ENCODE measurements at regions not wholly inside any gene's neighbourhood (a gene's known extent, or its start where the extent isn't known, plus 50 kb on each side); places are given as distances from the start of the nearest gene placed in this dataset.

DNA sequence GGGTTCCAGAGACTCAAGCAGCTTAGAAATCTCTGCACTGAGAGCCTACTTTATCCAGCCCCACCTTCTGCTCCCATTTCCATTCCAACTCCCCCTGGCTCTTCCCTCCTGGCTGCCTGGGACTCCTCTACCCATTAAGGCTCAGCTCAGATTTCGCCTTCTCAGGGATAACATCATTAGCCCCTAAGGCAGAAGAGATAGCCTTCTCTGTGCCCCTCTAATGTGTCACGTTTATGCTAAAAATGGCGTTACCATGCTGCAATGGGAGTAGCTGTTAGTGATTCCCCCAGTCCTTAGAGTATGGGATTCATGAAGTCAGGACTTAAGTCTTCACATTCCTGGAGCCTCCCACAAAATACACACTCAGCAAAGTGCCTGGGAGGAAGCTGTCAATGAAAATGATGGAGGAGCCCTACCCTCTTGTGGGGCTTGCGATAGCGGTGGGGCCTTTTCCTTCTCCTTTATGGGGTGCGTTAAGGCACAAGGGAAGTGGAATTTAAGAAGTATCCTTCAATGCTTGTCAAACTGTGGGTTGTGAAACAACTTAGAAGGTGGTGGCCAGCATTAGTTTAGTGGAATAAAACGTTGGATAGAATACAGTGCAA is 144.7 kb upstream of the COPS8 start:
- no peak overlapping the region for H3K4me2 ChIP-seq (ENCODE audit: low read length)
- TF ChIP-seq, protein P1, sequence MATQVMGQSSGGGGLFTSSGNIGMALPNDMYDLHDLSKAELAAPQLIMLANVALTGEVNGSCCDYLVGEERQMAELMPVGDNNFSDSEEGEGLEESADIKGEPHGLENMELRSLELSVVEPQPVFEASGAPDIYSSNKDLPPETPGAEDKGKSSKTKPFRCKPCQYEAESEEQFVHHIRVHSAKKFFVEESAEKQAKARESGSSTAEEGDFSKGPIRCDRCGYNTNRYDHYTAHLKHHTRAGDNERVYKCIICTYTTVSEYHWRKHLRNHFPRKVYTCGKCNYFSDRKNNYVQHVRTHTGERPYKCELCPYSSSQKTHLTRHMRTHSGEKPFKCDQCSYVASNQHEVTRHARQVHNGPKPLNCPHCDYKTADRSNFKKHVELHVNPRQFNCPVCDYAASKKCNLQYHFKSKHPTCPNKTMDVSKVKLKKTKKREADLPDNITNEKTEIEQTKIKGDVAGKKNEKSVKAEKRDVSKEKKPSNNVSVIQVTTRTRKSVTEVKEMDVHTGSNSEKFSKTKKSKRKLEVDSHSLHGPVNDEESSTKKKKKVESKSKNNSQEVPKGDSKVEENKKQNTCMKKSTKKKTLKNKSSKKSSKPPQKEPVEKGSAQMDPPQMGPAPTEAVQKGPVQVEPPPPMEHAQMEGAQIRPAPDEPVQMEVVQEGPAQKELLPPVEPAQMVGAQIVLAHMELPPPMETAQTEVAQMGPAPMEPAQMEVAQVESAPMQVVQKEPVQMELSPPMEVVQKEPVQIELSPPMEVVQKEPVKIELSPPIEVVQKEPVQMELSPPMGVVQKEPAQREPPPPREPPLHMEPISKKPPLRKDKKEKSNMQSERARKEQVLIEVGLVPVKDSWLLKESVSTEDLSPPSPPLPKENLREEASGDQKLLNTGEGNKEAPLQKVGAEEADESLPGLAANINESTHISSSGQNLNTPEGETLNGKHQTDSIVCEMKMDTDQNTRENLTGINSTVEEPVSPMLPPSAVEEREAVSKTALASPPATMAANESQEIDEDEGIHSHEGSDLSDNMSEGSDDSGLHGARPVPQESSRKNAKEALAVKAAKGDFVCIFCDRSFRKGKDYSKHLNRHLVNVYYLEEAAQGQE (IDR thresholded peaks at IDR 0.05; ENCODE audit: borderline replicate concordance) = no peak
- TF ChIP-seq EZH2 (IDR thresholded peaks at IDR 0.05; ENCODE audit: borderline replicate concordance, insufficient read depth, low read length, poor library complexity, severe bottlenecking) (no peak), POLR2AphosphoS5 (IDR thresholded peaks at IDR 0.05) (no peak), SMC3 (conservative IDR thresholded peaks at IDR 0.05; ENCODE audit: poor library complexity) (no peak), EP300 (conservative IDR thresholded peaks at IDR 0.05; ENCODE audit: poor library complexity, severe bottlenecking) (no peak)
- H3K9me3 ChIP-seq (ENCODE audit: low read length) = no peaks in the 10 kb centered on the region
- H3K27ac ChIP-seq (ENCODE audit: low read length) = no peak overlapping the region
- H3F3A ChIP-seq (ENCODE audit: insufficient read depth, low read length, poor library complexity, severe bottlenecking) = no peaks in the 10 kb centered on the region
- no peak overlapping the region for H3K4me3 ChIP-seq (ENCODE audit: low read length)
- no peak overlapping the region for H3K9ac ChIP-seq (ENCODE audit: low read length)
- no peaks in the 10 kb centered on the region for H3K36me3 ChIP-seq (ENCODE audit: insufficient read depth, low read length)
- no peaks in the 10 kb centered on the region for H3K9me2 ChIP-seq (ENCODE audit: insufficient read depth, low read length)
- H2AFZ ChIP-seq (ENCODE audit: low read depth, low read length) = no peak overlapping the region
- H3K27me3 ChIP-seq (ENCODE audit: insufficient read depth, low read depth, low read length) = no peaks in the 10 kb centered on the region
- no peaks in the 10 kb centered on the region for H4K20me1 ChIP-seq (ENCODE audit: insufficient read depth)
- H3K79me2 ChIP-seq (replicated peaks; ENCODE audit: insufficient read depth, low read length) = no peaks in the 10 kb centered on the region

DNA sequence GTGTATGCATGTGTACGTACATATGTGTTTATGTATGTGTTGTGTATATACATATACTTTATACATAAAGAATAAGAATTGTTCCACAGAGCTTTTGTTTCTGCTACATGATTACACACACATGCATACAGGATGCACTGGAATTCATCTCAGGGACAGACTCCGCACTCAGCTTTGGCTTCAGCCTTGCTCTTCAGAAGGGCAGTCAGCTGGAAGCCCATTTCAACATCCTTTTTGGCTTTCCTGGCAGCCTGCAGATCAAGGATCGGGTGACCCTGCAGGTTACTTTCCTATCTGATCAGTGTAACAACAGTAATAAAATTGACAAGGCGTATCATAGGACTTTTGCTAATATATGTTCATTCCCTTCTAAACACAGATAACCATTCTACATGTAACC is 144.1 kb upstream of the COPS8 start:
- TF ChIP-seq RAD21 (conservative IDR thresholded peaks at IDR 0.05) (no peak), MXI1 (conservative IDR thresholded peaks at IDR 0.05; ENCODE audit: poor library complexity, severe bottlenecking) (no peak), POLR2AphosphoS5 (IDR thresholded peaks at IDR 0.05) (no peak), TAF1 (IDR thresholded peaks at IDR 0.05; ENCODE audit: low read depth) (no peak), EZH2 (IDR thresholded peaks at IDR 0.05; ENCODE audit: borderline replicate concordance, insufficient read depth, low read length, poor library complexity, severe bottlenecking) (no peak), SMC3 (conservative IDR thresholded peaks at IDR 0.05; ENCODE audit: poor library complexity) (no peak), EP300 (conservative IDR thresholded peaks at IDR 0.05; ENCODE audit: poor library complexity, severe bottlenecking) (no peak)
- TF ChIP-seq, protein P2, sequence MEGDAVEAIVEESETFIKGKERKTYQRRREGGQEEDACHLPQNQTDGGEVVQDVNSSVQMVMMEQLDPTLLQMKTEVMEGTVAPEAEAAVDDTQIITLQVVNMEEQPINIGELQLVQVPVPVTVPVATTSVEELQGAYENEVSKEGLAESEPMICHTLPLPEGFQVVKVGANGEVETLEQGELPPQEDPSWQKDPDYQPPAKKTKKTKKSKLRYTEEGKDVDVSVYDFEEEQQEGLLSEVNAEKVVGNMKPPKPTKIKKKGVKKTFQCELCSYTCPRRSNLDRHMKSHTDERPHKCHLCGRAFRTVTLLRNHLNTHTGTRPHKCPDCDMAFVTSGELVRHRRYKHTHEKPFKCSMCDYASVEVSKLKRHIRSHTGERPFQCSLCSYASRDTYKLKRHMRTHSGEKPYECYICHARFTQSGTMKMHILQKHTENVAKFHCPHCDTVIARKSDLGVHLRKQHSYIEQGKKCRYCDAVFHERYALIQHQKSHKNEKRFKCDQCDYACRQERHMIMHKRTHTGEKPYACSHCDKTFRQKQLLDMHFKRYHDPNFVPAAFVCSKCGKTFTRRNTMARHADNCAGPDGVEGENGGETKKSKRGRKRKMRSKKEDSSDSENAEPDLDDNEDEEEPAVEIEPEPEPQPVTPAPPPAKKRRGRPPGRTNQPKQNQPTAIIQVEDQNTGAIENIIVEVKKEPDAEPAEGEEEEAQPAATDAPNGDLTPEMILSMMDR (IDR thresholded peaks at IDR 0.05; ENCODE audit: poor library complexity, severe bottlenecking) = no peak
- TF ChIP-seq, protein P1 (IDR thresholded peaks at IDR 0.05; ENCODE audit: borderline replicate concordance) = no peak
- Histone ChIP-seq H4K20me1 (ENCODE audit: insufficient read depth) (no peaks in the 10 kb centered on the region), H3K4me2 (ENCODE audit: low read length) (no peak overlapping the region), H3K9me2 (ENCODE audit: insufficient read depth, low read length) (no peaks in the 10 kb centered on the region), H3K4me3 (ENCODE audit: low read length) (no peak overlapping the region), H3K9me3 (ENCODE audit: low read length) (no peaks in the 10 kb centered on the region), H3K27ac (ENCODE audit: low read length) (no peak overlapping the region), H3F3A (ENCODE audit: insufficient read depth, low read length, poor library complexity, severe bottlenecking) (no peaks in the 10 kb centered on the region), H3K9ac (ENCODE audit: low read length) (no peak overlapping the region), H3K27me3 (ENCODE audit: insufficient read depth, low read depth, low read length) (no peaks in the 10 kb centered on the region), H2AFZ (ENCODE audit: low read depth, low read length) (no peak overlapping the region), H3K79me2 (replicated peaks; ENCODE audit: insufficient read depth, low read length) (no peaks in the 10 kb centered on the region), H3K36me3 (ENCODE audit: insufficient read depth, low read length) (no peaks in the 10 kb centered on the region)

Measured in neural cell (in vitro differentiated cells).